HG03565 (cell line): ENCODE measurements at regions not wholly inside any gene's neighbourhood (a gene's known extent, or its start where the extent isn't known, plus 50 kb on each side); places are given as distances from the start of the nearest gene placed in this dataset.
"Not testable (repeated sequence)": the region's sequence is repeated elsewhere in the genome, so short reads cannot be mapped to it uniquely, and the experiment has no call there.

Experiments
- ATAC-seq: cut with Tn5 transposase; IDR thresholded peaks from one replicate; pipeline ENCODE4 v1.9.1; 2021; ENCODE audit warnings: mild to moderate bottlenecking, moderate library complexity; ENCODE audit not compliant: unreplicated experiment

- ATAC-seq, result no peak
These were observed 898.1 kb upstream of the EPHA5 start for GRCh38 chr4:66568431-66568830.

GRCh38 chr4:66568001-66568400, 897.7 kb upstream of the EPHA5 start:
- ATAC-seq, result no peak

- ATAC-seq, result no peak
These were observed 897.3 kb upstream of the EPHA5 start for GRCh38 chr4:66567551-66567950.

GRCh38 chr4:66565801-66566200, 895.5 kb upstream of the EPHA5 start:
- no peak for ATAC-seq

GRCh38 chr4:66564901-66565651, 894.8 kb upstream of the EPHA5 start:
- ATAC-seq, result no peak

GRCh38 chr4:66562276-66562806, 892.1 kb upstream of the EPHA5 start:
- no peak for ATAC-seq

GRCh38 chr4:66561465-66562053, 891.3 kb upstream of the EPHA5 start:
- ATAC-seq, result not testable (repeated sequence)

- ATAC-seq, result no peak
These were observed 888.4 kb upstream of the EPHA5 start for GRCh38 chr4:66558651-66559050.

- no peak for ATAC-seq
These were observed 886.5 kb upstream of the EPHA5 start for GRCh38 chr4:66556651-66557278.

GRCh38 chr4:66555301-66555700, 885.0 kb upstream of the EPHA5 start:
- no peak for ATAC-seq

- no peak for ATAC-seq
These were observed 884.5 kb upstream of the EPHA5 start for GRCh38 chr4:66554826-66555225.

GRCh38 chr4:66545301-66545700, 875.0 kb upstream of the EPHA5 start:
- not testable (repeated sequence) for ATAC-seq

- ATAC-seq, result no peak
These were observed 874.0 kb upstream of the EPHA5 start for GRCh38 chr4:66544281-66544680.

GRCh38 chr4:66539745-66540144, 869.5 kb upstream of the EPHA5 start:
- no peak for ATAC-seq

GRCh38 chr4:66524781-66525180, 854.5 kb upstream of the EPHA5 start:
- no peak for ATAC-seq

GRCh38 chr4:66522244-66522643, 852.0 kb upstream of the EPHA5 start:
- no peak for ATAC-seq

- no peak for ATAC-seq
These were observed 846.7 kb upstream of the EPHA5 start for GRCh38 chr4:66516940-66517339.

GRCh38 chr4:66506985-66507384, 836.7 kb upstream of the EPHA5 start:
- ATAC-seq, result no peak

- no peak for ATAC-seq
These were observed 831.7 kb upstream of the EPHA5 start for GRCh38 chr4:66501997-66502396.

- no peak for ATAC-seq
These were observed 820.4 kb upstream of the EPHA5 start for GRCh38 chr4:66490729-66491128.

GRCh38 chr4:66489783-66490452, 819.6 kb upstream of the EPHA5 start:
- no peak for ATAC-seq
